Medulla oblongata (tissue), 1 donor: ENCODE measurements at regions not wholly inside any gene's neighbourhood (a gene's known extent, or its start where the extent isn't known, plus 50 kb on each side); places are given as distances from the start of the nearest gene placed in this dataset.
A peak's percentile ranks its signal among the peaks of the same experiment; 100 is the strongest.
"Not testable (repeated sequence)": the region's sequence is repeated elsewhere in the genome, so short reads cannot be mapped to it uniquely, and the experiment has no call there.

ENCODE experiments used
- DNase-seq: peaks from one replicate; pipeline ENCODE4 v3.0.0-alpha.2; 2015; ENCODE audit errors: extremely low spot score

DNA sequence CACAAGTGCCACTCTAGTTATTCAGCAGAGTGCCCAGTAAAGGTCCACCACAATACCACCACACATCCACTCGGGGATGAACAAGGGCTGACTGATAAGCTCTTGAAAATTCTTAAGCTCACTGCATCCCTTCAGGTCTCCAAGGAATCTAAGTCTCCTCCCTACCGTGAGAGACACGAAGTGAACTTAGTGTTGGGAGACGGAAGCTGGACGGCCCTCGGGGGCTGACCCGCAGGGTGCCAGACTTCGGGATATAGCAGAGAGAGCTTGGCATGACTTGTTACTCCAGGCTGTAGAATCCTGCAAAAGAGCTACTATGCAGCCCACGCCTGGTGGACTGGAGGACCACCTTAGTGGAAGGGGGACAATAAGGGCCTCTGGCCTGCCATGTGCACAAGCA is 75.1 kb downstream of the LYZL1 start:
- not testable (repeated sequence) for DNase-seq

- DNase-seq, result not testable (repeated sequence)
Observed at GRCh38 chr10:29366206-29366605, 77.3 kb downstream of the LYZL1 start.

- no peak for DNase-seq
Observed at GRCh38 chr10:29369419-29369818, 80.5 kb downstream of the LYZL1 start.

DNA sequence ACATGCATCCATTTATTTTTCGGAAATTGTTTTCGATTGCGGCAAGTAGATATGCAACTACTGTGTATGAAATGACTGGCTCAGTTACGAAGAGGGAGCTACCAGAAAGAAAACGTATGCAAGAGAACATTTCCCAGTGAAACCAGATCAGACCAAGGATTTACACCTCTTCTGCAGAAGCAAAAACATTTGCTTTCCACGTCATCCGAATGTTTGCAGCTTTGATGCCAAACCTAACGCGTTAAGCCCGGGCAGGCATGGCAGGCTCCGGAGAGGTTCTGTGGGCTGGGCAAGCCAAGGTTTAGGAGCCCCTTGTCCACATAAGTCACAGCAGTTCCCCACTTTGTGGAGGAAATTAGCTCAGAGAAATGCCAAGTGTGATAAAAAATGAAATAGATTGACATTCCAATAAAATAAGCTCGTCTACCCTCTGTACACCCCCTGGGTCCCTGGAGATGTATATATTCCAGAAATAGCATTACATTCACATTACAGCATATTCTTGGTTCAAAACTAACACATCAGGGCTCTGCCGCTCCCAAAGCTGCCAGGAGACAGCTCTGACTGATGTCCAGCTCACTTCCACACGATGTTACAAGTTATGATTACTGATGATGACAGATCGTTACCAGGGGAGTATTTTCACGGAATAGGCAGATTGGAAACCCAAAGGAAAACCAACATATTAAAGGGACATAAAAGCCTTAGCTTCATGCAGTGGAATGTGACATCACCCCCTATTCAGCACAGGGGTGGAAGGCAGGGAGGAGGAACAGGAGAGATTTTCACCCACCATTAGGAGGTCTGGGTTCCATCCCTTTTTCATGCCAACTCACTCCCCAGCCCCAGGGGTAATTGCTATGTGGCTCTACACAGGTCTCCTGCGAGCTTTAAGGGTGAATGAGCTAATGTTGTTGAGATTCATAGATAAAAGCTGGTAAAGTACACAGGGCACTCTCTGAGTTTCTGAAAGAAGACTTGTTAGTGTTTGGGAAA is 81.5 kb downstream of the LYZL1 start:
- no peak for DNase-seq

DNA sequence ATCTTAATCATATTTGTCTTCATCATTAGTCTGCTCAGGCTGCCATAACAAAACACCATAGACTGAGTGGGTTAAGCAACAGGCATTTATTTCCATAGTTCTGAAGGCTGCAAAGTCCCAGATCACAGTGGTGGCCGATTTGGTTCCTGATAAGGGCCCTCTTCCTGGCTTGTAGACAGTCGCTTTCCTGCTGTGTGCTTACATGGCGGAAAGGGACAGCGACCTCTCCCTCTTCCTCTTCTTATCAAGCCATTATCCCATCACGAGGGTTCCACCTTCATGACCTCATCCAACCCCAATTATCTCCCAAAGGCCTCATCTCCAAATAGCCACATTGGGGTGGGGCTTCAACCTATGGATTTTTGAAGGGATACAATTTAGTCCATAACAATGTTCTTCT is 84.0 kb downstream of the LYZL1 start:
- no peak for DNase-seq

DNA sequence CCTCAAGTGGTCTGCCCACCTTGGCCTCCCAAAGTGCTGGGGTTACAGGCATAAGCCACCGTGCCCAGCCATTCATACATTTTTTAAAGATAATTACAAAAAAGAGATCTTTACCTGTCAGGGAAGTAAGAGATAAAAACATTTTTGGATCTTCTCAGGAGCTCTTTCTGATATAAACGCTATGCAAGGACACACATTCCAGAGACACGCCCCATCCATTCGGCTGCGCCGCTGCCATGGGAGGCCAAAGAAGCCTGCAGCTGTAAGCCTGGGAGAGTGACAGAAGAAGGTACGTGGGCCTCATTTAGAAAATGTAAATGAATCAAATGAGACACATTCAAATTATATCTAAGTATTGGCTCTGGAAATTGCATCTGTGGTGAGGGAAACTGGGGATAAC is 85.3 kb downstream of the LYZL1 start:
- DNase-seq, result no peak

DNA sequence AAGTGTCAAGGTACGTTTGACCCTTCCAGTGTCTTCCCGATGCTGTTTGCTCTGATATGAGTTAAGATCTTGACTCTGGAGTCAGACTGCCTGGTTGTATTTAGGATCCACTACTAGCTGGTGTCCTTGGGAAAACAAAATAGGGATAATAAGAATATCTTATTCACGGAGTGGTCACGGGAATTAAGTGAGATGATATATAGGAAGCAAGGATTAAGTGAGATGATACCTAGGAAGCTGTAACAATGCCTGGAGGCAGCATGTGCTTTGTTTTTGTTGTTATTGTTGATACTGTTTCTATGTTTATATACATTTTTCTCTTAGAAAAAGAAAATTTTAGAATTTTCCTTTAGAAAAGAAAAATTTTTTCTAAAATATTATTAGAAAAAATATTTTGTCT is 87.0 kb downstream of the LYZL1 start:
- no peak for DNase-seq

DNA sequence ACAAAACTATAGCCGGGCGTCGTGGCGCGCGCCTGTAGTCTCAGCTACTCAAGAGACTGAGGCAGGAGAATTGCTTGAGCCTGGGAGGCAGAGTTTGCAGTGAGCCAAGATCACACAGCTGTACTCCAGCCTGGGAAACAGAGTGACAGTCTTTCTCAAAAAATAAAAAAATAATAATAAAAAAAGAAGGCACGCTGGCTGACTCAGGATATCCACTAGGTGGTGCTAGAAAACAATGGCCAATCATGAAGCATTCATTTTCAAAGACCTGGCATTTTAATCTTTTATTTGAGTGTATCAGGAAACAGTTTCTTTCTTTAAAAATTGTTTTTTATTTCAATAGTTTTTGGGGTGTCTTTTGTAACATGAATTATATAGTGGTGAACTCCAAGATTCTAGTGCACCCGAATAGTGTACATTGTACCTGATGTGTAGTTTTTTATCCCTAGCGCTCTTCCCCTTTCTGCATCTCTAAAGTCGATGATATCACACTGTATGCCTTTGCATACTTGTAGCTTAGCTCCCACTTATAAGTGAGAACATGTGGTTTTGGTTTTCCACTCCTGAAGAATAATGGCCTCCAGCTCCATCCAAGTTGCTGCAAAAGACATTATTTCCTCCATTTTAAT is 88.6 kb downstream of the LYZL1 start:
- DNase-seq, result no peak

DNA sequence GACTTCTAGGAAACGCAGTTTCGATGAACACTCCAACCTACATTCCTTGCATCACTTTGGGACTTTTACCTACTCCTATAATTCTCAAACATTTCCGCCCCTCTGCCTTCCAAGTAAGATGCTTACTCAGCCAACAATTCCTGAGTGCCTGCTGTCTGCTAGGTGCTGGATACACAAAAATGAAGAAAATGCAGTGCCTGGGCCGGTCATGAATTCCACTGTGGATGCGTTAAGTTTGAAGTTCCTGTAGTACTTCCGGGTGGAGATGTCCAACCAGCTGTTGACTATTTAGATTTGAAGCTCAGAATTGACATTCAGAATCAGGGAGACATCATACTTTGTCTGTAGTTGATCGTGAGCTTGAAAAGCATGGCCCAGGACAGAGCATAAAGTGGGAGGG is 89.2 kb downstream of the LYZL1 start:
- DNase-seq, result no peak

DNA sequence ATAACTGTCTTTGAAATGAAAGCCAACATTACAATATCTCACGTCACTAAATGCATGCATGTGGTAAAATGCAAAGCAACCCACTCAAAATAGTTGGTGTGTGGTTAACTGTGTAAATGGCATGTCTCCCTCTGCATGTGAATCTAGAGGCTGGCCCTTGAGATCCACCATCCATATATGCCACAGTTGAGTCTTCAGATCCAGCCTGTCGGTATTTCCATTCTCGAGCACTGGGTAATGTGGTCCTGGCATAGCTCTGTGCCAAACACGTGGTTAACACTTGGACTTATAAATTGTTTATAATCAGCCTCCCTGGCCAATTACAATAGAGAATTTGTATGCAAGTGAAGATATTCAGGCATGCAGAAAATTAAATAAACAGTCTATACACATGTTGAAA is 90.3 kb downstream of the LYZL1 start:
- DNase-seq, result no peak

DNA sequence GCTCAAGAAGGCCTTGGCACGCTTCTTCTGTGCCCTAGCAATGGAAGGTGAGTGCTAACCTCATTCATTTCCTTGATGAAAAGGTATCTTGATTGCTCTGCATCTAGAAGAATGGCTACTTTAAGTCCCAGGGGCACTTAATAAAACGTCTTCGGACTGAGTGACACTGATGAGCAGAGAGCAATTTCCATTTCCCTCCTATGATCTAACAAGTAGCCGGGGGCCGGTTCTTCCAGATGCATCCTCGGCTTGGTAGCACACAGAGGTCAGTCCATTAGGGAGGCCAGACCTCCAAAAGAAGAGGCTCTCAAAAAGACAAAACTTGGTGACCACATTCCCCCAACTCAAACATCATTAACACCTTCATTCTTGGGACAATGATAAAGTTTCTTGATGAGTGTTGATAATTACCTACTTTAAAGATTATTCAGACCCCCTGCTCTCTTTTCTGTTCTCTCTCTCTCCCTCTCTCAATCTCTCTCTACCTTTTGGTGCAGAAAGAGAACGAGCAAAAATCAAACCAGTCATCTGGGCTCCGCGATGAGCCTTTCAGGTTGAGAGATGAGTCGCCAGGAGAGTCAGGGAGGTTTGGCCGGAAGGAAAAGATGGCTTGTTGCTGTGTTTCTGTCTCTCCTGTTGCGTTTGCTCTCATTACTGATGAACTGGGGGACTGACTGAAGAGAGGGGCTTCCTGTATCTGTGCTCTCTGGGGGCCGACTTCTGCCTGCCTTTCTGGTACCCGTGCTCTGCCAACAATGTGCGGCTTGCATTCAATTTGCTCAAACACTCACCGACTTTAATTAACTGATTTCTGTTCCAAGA is 91.1 kb downstream of the LYZL1 start:
- DNase-seq, result not testable (repeated sequence)

DNA sequence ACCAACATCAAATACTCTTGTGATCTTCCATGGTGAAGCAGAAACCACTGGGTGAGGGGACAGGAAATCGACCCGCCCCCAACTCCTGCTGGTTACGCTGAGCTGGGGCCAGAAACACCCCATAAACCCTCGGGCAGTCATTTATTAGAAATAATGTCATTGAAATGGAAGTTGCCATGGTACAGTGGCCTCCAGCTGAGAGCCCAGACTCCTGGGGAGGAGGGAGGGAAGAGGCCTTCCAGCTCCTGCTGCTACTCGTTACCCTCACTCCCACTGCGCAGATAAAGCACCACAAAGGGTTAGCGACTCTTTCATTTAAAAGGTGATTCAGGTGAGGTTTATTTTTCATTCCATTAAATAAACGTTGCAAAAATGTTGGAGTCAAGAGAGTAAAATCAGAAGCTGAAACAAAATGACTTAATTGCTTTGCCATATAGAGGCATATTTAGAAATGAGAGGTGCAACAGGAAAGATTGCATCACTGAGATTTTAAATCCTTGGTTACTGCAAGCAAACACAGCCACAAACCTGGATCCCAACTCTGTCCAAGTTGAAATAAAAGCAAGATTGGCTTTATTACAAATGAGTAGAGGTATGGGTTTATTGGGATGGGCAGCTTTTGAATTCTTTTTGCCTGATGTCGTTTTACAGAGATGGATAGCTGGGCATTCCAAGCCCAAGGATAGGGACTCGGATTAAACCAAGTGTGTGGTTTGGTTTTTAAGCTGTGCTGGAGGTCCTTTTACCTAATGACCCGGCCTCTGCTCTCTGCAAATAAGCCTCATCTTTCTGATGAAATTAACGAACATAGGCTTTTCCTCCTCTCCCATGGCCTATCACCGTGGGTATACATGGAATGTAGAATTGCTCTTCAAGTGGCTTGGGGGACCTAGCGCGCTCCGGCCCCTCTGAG is 92.0 kb downstream of the LYZL1 start:
- not testable (repeated sequence) for DNase-seq

GRCh38 chr10:29386342-29386999 is 97.6 kb downstream of the LYZL1 start:
- DNase-seq, result peak; percentile 49

DNA sequence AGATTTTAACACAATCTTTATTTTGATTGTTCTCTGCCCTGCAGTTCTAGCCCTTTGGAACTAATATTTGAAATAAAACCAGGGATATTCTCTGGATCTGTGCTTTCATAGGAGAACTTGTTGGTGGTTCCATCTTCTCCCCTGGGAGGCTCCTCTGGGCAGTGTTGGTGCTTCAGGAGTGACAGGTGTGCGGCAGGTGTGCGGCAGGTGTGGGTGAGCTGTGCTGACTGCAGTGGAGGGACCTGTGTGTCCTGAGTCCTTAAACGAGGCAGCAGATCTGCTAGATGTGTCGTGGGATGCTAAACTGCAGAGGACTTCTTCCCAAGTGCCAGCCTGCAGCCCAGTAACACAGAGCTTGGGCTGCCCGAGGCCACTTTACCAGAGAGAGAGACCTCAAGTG is 98.4 kb downstream of the LYZL1 start:
- no peak for DNase-seq

DNA sequence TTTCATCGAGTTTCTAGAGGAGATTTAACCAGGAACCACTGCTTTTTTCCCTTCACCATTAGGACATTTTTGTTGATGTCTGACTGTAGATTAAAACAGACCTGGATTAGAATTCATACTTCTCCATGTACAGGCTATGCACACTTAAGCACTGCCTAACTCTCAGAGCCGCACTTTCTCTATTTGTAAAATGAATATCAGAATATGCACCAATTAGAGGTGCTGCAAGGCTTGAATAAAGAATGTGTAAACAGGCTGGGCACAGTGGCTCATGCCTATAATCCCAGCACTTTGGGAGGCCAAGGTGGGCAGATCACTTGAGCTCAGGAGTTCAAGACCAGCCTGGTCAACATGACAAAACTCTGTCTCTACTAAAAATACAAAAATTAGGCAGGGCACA is 99.2 kb downstream of the LYZL1 start:
- DNase-seq, result not testable (repeated sequence)

DNA sequence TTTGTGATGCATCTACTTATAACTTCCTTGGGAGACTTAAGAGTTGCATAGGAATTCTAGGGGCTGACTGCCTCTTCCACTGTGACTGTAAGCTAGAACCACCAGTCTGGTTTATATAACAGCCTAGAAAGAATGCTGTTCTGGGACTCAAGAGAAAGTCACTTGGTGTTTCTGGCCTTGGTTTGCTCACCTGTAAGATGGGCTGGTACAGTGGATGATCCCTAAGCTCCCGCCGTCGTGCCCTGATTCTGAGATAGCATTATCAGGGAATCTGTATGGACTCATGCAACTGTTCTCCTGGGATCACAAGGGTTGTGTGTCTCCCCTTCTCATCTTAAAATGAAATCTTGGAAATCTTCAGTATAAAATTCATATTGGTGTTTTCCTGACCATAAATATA is 100.6 kb downstream of the LYZL1 start:
- no peak for DNase-seq

- no peak for DNase-seq
Observed at GRCh38 chr10:29389935-29390334, 101.1 kb downstream of the LYZL1 start.

DNA sequence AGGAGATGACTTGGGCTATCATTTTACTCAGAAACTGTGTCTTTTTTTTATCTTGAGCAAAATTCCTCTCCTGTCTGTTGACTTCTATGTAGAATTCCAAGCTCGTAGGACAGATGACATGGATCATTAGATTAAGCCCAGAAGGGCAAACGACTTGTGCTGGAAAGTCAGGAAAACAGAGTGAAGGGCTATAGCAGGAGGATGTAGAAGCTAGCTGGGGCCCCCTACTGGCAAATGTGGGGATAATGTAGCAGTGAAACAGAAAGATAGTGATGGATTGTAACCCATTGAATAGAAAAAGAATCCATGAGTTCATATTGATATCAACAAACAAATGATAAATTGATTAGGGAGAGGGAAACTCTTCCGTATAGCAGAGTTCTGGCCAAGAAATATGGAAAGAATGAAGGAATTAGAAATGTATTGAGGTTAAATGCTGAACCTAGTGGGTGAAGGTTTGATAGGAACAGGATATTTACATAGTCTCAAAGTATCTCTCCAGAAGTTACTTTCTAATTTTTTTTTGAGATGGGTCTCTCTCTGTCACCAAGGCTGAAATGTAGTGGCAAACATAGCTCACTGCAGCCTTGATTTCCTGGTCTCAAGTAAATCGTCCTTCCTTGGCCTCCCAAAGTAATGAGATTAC is 103.6 kb downstream of the LYZL1 start:
- peak; percentile 60 for DNase-seq

DNA sequence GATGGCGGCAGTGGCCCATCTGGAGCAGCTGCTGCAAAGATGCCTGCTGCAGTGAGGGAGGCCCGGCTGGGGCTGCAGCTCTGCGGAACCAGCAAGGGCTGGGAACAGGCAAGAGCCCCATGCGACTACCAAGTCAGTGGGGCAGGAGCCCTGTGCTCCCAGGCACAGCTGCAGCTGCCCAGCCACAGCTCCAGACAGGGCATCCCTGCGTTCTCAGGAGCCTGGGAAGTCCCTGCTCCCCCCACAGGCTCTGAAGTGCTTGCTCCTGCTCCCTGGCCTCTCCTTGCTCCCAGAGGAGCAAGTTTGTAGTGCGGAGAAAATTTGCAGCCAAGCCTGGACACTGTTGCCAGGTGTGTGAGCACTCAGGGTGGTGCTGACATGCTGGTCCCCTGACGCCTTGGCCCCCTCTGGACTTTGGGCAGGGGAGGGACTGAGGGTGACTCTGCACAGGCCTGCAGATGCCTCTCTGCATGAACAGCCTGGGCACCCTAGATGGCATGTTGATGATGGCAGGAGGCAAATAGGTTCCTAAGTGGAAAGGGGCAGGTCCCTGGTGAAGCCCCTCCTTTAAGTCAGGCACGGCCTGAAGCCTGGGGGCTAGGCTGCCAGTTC is 105.6 kb downstream of the LYZL1 start:
- DNase-seq, result no peak

DNA sequence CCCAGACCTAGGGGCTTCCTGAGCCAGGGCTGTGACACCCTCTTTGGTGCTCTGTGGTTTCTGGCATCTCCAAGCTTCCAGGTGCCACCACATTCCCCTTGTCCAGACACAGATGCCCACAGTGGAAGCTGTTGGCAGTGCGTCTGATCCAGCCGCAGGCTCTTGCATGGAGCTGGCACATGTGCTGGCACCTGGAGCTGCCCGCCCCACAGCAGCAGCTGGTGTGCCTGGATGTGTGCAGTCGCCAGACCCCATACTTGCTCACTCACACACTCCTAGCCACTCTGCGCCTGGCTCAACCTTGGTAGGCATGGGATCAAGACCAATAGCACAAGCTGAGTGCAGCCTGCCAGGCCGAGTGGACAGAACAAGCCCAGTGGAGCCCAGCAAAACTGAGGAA is 106.5 kb downstream of the LYZL1 start:
- no peak for DNase-seq
